ENCODE measurements at regions not wholly inside any gene's neighbourhood (a gene's known extent, or its start where the extent isn't known, plus 50 kb on each side); places are given as distances from the start of the nearest gene placed in this dataset.

- DNase-seq = no peak
These were observed 167.2 kb downstream of the SETD4 start for GRCh38 chr21:35893156-35893555.

DNA sequence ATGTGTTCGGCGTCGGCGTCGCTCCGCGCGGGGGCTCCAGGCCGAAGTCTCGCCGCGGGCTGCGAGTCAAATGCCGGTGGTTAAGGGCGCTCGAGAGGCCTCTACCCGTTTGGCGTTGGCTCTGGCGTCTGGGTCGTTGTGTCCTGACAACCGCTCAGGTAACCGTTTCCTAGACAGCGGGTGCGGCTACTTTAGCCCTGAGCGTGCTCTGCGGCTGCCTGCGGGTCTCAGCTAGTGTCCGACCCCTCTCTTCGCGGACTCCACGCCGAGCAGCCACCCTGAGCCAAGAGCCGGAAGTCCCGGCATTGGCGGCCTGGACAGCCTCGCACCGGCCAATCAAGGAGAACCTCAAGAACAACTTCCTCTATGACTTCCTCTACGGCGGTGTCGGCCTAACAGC, 173.4 kb downstream of the SETD4 start:
- DNase-seq = no peak

DNA sequence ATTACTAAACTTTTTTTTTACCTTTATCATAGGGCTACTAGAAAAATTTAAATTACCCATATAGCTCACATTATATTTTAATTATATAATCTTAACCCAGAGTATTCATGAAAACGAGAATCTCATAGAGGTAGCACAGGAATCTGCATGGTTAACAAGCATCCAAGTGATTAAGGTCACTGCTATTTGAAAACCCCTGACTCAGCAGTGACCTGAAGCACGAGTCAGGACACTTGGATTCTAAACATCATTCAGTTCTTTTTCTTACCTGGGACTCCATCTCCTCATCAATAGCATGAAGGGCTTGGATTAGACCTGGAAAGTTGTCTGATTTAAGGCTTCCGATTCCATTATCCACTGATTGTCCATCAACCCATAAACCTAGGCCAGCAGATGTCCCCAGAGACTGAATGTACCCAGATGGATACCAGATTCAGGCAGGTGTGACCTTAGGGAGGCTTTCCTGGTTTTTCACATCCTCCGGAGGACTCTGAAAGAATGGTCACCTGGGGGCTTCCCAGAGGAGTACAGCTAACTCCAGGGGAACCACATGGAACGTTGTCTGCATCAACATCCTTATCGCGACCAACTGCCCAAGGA, 174.3 kb downstream of the SETD4 start:
- no peak for DNase-seq

- DNase-seq = no peak
These were observed 177.5 kb downstream of the SETD4 start for GRCh38 chr21:35882791-35883240.

DNA sequence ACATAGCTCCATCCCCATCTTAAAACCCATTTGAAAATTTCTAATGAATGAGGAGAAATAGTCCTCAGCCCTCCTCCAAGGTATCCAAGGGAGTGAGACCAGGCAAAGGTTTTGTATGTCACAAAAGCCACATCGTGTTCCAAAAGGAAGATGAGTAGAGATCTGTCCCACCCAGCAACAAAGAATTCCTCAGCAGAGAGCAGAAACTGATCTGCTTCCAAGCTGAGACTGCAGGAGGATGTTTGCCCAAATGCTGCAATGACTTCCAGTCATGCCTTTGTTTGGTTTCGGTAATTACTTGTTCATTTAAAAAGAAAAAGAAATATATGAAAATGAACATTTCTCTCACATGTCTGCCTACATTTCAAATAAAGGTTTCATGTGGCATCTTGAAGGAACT, 186.9 kb downstream of the SETD4 start:
- no peak for DNase-seq

DNA sequence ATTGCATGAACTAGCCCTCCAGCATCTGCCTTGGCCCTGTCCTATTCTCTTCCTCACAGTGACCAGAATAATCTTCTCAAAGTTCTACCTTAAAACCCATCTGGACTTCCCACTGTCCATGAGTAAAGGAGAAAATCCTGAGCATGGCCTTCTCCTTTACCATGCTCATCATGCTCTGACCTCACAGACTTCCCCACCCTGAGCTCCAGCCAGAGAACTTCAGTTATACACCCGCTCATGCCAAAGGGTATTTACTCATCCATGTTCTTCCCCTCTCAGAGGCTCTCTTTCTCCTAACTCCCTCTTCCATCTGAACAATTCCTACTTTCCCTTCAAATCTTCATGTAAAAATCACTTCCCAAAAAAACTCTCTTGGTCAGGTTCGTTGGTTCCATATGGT, 188.4 kb downstream of the SETD4 start:
- DNase-seq = no peak

DNA sequence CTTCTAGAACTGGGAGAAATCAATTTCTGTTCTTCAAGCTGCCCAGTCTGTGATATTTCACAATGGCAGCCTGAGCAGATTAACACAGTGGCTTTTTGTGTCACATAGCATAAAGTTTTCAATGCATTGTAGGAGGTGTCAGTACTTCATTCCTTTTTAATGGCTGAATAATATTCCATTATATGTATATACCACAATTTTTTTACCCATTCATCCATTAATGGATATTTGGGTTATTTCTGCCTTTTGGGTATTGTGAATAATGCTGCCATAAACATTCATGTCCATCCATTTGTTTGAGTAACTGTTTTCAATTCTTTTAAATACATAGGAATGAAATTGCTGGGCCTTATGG, 191.5 kb downstream of the SETD4 start:
- DNase-seq = no peak

DNA sequence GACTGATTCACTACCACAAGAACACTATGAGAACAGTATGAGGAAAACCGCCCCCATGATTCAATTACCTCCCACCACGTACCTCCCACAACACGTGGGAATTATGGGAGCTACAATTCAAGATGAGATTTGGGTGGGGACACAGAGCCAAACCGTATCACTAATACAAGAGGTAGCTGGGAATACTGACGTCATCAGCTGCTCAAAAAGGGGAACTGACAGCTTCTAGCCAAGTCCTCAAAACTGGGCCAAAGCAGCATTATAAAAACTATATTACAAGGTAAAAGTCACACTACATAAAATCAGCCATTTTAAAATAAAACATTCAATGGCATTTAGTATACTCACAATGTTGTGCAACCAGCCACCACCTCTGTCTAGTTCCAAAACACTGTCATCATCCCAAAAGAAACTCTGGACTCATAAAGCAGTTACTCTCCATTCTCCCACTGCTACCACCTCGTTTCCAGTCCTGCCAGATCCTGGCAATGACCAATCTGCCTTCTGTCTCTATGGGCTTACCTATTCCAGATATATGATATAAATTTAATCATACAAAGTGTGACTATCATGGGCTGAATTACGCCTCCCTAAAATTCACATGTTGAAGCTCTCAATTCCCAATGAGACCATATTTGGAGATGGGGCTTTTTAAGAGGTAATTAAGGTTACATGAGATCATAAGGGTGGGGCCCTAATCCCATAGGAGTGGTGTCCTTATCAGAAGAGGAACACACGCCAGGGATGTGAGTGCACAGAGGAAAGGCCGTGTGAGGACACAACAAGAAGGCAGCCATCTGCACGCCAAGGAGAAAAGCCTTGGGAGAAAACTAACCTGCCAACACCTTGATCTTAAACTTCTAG, 192.1 kb downstream of the SETD4 start:
- no peak for DNase-seq

- DNase-seq = no peak
These were observed 196.3 kb downstream of the SETD4 start for GRCh38 chr21:35864039-35864438.

DNA sequence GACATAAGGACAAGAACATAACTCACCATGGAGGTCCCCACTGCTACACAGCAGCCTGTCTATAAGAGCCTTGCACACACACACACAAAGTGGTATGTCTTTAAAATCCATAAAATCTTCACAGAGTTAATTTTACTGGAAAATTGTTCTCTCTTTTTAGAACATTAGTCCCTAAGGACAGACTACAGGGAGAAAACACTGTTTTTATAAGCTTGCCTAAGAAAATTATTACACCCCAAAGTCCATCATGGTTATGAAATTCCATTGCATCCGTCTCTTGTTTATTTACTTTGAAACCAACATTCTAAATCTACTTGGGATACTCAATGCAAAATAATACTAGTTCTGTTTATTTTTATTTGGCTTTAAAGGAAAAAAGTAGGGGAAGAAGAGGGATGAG, 197.4 kb downstream of the SETD4 start:
- DNase-seq = no peak

- DNase-seq = no peak
These were observed 198.7 kb downstream of the SETD4 start for GRCh38 chr21:35861661-35862060.

- DNase-seq = no peak
These were observed 200.0 kb downstream of the SETD4 start for GRCh38 chr21:35860189-35860869.

DNA sequence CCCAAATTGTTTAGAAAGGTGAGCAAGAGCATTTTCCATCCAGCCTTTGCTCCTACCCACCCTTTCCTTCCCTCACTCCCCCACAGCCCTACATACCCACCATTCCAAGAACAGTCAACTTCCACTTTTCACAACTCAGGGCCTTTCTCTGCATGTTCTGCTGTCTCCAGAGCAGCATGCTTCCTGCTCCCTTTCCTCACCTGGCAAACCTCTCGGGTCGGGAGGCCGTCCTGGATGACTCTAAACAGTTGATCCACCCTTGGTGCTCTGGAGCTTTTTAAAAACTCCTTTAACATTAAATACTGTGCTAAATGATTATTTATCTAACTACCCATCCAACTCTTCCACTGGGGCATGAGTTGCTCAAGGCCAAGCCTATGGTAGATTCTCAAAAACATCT, 200.6 kb downstream of the SETD4 start:
- no peak for DNase-seq

- no peak for DNase-seq
These were observed 203.2 kb downstream of the SETD4 start for GRCh38 chr21:35857095-35857494.

GRCh38 chr21:35855484-35855883, 204.8 kb downstream of the SETD4 start:
- no peak for DNase-seq

DNA sequence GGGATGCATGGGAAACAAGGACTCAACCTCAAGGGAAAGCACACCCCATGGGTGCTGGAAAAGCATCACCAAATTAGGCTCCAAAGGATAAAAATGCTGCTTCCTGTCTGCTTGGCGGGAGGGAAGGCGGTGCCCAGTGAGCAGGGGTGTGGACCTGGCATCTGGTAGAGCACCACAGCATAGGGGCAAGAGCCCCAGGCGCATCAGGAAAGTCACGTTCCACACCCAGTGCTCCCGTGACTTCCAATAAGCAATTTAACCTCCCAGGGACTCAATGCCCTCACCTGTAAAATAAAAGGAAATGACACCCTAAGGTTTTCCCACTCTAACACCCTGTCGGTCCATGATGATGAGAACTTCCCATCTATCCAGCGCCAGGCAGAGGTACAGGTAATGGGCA, 206.0 kb downstream of the SETD4 start:
- DNase-seq = no peak

DNA sequence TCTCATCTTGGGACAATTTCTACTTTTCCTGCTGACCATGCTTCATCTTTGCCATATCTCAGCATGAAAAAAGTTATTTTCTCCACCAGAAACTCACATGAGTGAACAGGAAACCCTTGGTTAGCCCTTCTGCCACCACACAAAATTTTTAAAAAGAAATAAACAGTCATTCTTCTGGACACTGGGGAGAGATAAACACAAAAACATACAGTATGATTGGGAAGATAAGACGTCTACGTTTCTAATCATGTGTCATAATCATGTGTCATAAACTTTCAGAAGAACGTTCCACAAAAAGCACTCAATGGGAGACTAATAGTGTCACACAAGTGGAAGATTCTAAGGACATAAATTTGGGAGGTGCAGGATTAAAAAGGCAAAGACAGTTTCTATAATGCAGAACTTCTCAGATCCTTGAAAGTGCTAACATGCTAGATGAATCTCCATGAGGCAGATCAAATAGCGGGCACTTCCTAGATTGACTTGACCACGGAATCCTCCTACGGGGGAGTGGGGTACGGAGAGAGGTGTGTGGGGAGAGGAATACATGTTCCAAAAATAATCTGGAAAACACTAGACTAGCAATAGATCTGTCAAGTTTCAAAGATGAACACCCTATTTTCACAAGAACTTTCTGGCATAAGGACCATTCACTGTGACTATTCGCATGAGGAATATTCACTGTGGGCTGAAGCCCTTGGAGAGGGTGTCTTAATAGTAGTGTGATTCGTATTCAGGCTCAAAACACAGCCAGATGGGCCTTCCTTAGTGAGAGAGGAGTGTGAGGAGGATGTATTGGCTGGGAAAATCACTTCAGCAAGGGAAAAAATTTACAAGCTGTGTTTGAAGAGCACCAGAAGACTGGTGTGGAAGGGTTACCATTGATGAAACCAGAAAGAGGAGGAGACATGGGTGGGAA, 206.7 kb downstream of the SETD4 start:
- no peak for DNase-seq

GRCh38 chr21:35852820-35853219, 207.5 kb downstream of the SETD4 start:
- no peak for DNase-seq

GRCh38 chr21:35850542-35851103, 209.7 kb downstream of the SETD4 start:
- DNase-seq = no peak

DNA sequence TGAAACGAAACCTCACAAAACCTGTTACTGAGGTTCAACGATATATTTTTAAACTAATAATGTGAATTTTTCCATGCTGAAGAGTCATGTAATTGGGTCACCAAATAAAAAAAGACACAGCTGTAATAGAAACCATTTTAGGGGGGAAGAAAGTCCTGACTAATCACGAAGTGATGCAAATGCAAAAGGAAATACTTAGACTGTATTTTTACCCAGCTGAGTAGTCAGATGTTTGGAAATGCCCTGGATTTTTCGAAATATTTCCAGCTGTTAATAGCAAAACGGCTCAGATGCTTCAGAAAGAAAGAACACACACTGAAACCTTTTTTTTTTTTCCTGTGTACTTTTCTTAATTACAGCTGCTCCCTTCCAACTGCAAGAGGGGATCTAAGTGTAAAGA, 210.3 kb downstream of the SETD4 start:
- no peak for DNase-seq

- no peak for DNase-seq
These were observed 211.2 kb downstream of the SETD4 start for GRCh38 chr21:35849144-35849543.

- DNase-seq = no peak
These were observed 216.2 kb downstream of the SETD4 start for GRCh38 chr21:35843911-35844667.
